SJSA1 (cell line): ENCODE measurements at regions not wholly inside any gene's neighbourhood (a gene's known extent, or its start where the extent isn't known, plus 50 kb on each side); places are given as distances from the start of the nearest gene placed in this dataset.

Source experiments
- DNase-seq, 2 experiments: peaks; one replicate each; pipeline ENCODE4 v3.0.0-alpha.2; 2015 to 2020; ENCODE audit warnings: low spot score in 2 of 2, low read depth in 1 of 2
- H3K27ac ChIP-seq: fragments of 250-450 bp; sonication (Bioruptor Pico); 2 replicates; pipeline ENCODE4 v1.5.1; 2020; ENCODE audit warnings: mild to moderate bottlenecking, moderate library complexity
- H3K27me3 ChIP-seq: fragments of 250-450 bp; sonication (Bioruptor Pico); replicated peaks from 2 replicates; pipeline ENCODE4 v1.5.1; 2020; ENCODE audit warnings: mild to moderate bottlenecking, moderate library complexity
- H3K36me3 ChIP-seq: fragments of 250-450 bp; sonication (Bioruptor Pico); 2 replicates; pipeline ENCODE4 v1.5.1; 2020; ENCODE audit warnings: mild to moderate bottlenecking
- H3K4me1 ChIP-seq: fragments of 250-450 bp; sonication (Bioruptor Pico); replicated peaks from 2 replicates; pipeline ENCODE4 v1.6.1; 2021; ENCODE audit warnings: mild to moderate bottlenecking
- H3K4me3 ChIP-seq: fragments of 250-450 bp; sonication (Bioruptor Pico); 2 replicates; pipeline ENCODE4 v1.5.1; 2020; ENCODE audit warnings: mild to moderate bottlenecking
- H3K9me3 ChIP-seq: fragments of 250-450 bp; sonication (Bioruptor Pico); replicated peaks from 2 replicates; pipeline ENCODE4 v1.5.1; 2020; ENCODE audit warnings: mild to moderate bottlenecking

DNA sequence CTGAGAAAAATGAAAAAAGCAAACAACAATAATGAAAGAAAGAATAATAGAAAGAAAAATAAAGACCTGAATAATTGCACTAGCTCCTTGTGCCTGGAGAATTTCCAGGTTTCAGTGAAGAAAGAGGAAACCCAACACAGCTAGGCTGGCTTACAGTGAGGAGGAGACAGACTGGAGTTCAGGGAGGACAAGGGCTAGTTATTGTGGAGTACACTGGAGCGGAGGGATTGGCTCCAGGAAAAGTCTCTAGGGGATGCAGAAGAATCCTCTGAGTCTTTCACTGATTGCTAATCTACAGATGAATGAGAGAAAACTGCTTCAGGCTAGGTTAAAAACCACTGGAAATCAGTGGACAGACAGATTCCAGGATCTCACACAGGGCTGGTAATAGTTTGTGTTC is 163.6 kb upstream of the RBMS1 start:
- no peak for DNase-seq
- H3K36me3 ChIP-seq, result no peaks in the 10 kb centered on the region
- H3K4me3 ChIP-seq, result no peak overlapping the region
- H3K27ac ChIP-seq, result no peak overlapping the region
- no peaks in the 10 kb centered on the region for H3K9me3 ChIP-seq
- H3K4me1 ChIP-seq, result no peaks in the 10 kb centered on the region
- no peaks in the 10 kb centered on the region for H3K27me3 ChIP-seq

DNA sequence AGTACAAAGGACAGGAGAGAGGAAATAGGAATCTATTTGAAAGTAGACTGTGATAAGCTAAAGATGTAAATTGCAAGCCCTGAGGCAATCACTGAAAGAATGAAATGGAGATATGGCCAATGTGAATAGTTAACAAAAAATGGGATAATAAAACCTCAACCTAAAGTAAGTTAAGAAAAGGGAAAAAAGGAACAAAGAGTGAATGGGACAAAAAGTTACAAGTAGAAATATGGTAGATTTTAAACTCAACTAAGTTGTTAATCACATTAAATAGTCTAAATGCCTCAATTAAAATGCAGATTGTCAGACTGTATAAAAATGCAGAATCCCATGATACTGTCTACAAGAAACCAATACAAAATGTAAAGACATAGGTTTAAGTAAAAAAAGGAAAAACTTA is 165.2 kb upstream of the RBMS1 start:
- Histone ChIP-seq H3K27me3 (no peaks in the 10 kb centered on the region), H3K27ac (no peak overlapping the region), H3K36me3 (no peaks in the 10 kb centered on the region)

DNA sequence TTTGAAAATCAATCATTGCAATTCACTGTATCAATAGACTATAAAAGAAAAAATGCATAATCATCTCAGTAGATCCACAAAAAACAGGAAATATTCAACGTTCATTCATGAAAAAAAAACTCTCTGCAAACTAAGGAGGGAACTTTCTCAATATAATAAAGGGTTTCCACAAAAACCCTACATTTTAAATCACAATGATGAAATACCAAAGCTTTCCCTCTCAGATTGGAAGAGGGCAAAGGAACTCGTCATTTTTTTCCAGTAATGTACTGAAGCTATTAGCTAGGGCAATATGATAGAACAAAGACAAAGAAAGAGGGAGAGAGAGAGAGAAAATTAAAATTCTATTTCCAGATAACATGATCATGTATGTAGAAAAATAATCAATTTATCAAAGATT is 167.1 kb upstream of the RBMS1 start:
- H3K4me1 ChIP-seq, result peaks cover 2% of the 10 kb centered on the region

More for the DNA sequence above, 165.2 kb upstream of the RBMS1 start:
- no peak overlapping the region for H3K4me3 ChIP-seq
- H3K9me3 ChIP-seq, result no peaks in the 10 kb centered on the region
- no peak for DNase-seq
- no peaks in the 10 kb centered on the region for H3K4me1 ChIP-seq

DNA sequence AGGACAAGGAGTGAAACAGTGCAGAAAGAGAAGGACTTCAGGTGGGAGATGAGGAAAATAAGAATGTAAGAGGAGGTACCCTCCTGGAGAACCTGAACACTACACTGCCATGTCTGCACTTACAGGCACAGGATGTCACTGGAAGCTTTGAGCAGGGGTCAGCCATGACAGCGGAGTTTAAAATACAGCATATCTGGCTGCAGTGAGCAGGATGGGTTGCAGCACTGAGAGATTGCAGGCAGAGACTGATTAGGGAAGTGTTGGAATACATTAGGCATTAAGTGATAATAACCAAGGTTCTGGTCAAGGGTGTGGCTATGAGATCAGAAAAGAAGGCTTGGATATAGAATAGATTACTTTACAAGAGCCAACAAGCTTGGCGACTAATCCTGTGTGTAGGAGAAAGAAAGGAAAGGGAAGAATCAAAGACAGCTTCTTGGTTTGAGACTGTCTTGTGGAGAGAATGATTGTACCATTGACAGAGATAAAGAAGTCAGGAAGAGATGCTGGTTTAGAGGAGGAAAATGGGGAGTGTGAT is 171.1 kb upstream of the RBMS1 start:
- H3K36me3 ChIP-seq, result no peaks in the 10 kb centered on the region
- no peaks in the 10 kb centered on the region for H3K27me3 ChIP-seq
- no peak overlapping the region for H3K27ac ChIP-seq
- H3K9me3 ChIP-seq, result no peaks in the 10 kb centered on the region
- peaks cover 25% of the 10 kb centered on the region for H3K4me1 ChIP-seq
- DNase-seq, result no peak
- no peak overlapping the region for H3K4me3 ChIP-seq

More for the DNA sequence above, 167.1 kb upstream of the RBMS1 start:
- DNase-seq, result no peak
- H3K27me3 ChIP-seq, result no peaks in the 10 kb centered on the region
- H3K36me3 ChIP-seq, result no peaks in the 10 kb centered on the region
- no peak overlapping the region for H3K27ac ChIP-seq
- no peak overlapping the region for H3K4me3 ChIP-seq
- H3K9me3 ChIP-seq, result no peaks in the 10 kb centered on the region

DNA sequence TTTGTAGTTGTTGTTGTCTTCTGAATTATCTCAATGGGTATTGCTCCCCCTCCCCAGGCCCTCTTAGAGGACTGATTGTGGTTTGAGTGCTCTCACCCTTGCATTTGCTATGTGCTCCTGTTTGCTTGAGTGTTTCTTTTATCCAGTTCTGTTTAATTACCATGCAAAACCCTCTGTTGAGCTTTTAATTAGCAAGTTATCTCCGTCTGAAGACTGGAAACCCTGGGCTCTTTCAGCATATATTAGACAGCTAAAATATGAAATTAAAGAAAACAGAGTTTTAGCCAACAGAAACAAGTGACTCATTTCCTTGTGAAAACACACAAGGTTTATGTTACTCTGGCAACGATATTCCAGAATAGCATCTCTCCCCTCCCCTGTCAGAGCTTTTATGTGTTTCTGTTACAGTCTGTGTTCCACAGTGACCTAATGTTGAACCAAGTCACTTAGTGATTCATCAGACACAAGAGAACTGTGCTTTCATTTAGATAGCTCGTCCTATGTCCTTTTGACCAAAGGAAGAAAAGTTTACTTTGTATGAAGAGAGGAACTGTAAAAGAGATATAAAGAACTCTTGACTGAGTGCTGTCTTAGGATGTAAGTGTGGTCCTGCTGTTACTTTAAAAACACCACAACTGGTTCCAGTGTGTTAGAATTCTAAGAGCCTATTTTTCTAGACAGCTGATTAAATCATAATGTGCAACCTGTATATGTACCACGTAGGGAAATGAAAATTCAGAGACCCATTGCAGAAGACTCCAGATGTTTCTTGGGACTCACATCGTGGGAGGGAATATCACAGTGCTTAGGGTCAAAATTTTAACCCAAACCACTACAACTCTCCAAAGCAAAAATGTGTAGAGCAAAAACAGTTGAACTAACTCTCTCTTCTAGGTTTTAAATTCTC is 172.8 kb upstream of the RBMS1 start:
- peaks cover 25% of the 10 kb centered on the region for H3K4me1 ChIP-seq
- H3K36me3 ChIP-seq, result no peaks in the 10 kb centered on the region
- H3K27me3 ChIP-seq, result no peaks in the 10 kb centered on the region
- peak; percentile 57 to 89 for DNase-seq
- H3K27ac ChIP-seq, result peak overlapping the region; percentile 90
- no peaks in the 10 kb centered on the region for H3K9me3 ChIP-seq
- no peak overlapping the region for H3K4me3 ChIP-seq

DNA sequence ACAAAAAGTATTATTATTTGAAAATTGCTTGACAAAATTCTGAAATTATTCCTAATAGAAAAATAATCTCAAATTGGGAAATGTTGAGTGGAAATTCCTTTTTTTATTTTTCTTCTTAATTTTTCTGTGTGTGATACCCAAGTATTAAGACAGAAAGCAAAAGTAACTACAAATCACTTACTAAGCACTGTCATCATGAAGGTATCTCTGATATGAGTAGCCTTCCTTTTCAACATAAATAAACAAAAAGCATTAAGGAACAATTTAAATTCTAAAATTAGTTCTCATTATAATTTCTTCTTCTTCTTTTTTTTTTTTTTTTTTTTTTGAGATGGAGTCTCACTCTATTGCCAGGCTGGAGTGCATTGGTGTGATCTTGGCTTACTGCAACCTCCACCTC is 174.2 kb upstream of the RBMS1 start:
- peaks cover 25% of the 10 kb centered on the region for H3K4me1 ChIP-seq
- no peak overlapping the region for H3K4me3 ChIP-seq
- DNase-seq, result no peak
- no peaks in the 10 kb centered on the region for H3K27me3 ChIP-seq
- no peaks in the 10 kb centered on the region for H3K9me3 ChIP-seq
- H3K36me3 ChIP-seq, result no peaks in the 10 kb centered on the region
- H3K27ac ChIP-seq, result no peak overlapping the region

DNA sequence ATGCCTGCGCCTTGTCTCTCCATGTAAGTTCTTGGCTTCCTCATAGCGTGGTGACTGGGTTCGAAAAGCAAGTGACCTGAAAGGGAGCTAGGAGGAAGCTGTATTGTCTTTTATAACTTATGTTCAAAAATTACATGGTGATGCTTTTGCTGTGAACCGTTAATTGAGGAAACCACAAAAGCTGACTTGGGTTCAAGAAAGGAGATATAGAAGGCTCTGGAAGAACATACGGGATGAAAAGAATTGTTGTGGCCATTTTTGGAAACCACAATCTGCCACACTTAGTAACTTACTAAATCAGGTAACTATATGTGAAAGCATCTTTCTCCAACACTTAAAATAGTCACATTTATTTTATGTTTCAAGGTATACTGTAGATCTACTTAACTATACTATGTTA is 177.0 kb upstream of the RBMS1 start:
- Histone ChIP-seq H3K9me3 (no peaks in the 10 kb centered on the region), H3K4me3 (no peak overlapping the region), H3K27ac (no peak overlapping the region), H3K4me1 (peaks cover 24% of the 10 kb centered on the region), H3K27me3 (no peaks in the 10 kb centered on the region), H3K36me3 (no peaks in the 10 kb centered on the region)
- no peak for DNase-seq

DNA sequence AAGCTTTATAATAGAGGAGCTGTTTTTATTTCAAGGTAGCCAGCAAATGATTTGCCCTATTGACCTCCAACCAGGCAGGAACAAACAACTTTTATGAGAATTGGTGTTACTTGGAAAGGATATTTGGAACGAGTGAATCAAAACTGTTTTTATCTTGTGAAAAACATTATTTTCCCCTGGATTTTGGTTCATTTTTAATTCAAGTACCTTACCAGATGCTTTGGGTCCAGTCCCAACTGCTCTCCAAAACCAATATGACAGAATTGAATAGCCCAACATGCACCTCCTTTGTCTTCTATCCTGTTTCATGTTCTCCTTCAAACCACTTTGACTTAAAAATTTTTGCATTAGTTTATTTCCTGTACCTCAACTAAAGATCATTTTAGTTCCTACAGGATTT is 178.6 kb upstream of the RBMS1 start:
- no peak for DNase-seq
- Histone ChIP-seq H3K4me1 (peaks cover 10% of the 10 kb centered on the region), H3K4me3 (no peak overlapping the region), H3K27me3 (no peaks in the 10 kb centered on the region), H3K36me3 (no peaks in the 10 kb centered on the region), H3K9me3 (no peaks in the 10 kb centered on the region), H3K27ac (no peak overlapping the region)

DNA sequence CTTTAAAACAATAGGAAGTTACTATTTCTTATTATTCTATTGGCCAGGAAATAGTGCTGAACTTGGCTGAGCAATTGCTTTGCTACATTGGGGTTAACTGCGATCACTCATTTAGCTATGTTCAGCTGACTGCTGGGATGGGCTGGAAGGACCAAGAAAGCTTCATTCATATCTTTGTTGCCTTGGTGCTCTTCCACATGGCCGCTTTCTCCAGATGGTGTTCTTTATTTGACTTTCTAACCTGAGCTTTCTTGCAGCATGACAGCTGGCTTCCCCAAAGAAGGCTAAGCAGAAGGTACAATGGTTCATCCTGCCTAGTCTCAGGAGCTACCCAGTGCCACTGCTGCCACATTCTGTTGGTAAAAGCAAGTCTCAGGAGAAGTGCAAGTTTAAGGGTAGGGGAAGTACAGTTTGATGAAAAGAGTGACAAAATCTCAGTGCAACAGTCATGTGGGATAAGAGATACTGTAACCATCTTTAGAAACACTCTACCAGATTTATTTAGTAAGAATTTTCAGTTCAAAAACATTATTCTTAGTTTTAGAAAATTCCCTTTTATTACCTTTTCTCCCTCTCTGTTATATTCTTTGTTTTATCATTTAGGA is 180.6 kb upstream of the RBMS1 start:
- no peak for DNase-seq
- H3K4me1 ChIP-seq, result no peaks in the 10 kb centered on the region
- H3K4me3 ChIP-seq, result no peak overlapping the region
- no peaks in the 10 kb centered on the region for H3K36me3 ChIP-seq
- no peak overlapping the region for H3K27ac ChIP-seq
- H3K27me3 ChIP-seq, result no peaks in the 10 kb centered on the region
- H3K9me3 ChIP-seq, result no peaks in the 10 kb centered on the region

DNA sequence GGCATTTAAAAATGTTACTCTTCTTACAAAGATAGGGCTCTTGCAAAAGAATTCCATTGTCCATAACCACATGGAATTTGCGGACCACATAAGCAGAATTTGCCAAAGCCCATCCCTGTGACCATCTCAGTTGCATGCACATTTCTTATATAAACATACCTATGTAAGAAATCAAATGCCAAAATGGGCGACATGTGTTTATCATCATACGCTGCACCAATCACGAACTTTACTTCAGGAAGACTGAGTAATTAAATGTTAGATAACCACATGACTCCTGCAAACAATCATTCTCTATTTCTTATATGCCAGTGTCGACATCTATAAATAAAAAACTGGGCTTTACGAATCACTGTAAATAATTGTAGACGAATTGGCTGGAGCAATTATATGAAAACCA is 186.1 kb upstream of the RBMS1 start:
- no peaks in the 10 kb centered on the region; the same call in 1 of the 2 replicates for H3K4me1 ChIP-seq
- H3K27me3 ChIP-seq, result no peaks in the 10 kb centered on the region
- H3K36me3 ChIP-seq, result no peaks in the 10 kb centered on the region
- no peak for DNase-seq
- no peak overlapping the region for H3K27ac ChIP-seq
- no peak overlapping the region for H3K4me3 ChIP-seq
- no peaks in the 10 kb centered on the region for H3K9me3 ChIP-seq

DNA sequence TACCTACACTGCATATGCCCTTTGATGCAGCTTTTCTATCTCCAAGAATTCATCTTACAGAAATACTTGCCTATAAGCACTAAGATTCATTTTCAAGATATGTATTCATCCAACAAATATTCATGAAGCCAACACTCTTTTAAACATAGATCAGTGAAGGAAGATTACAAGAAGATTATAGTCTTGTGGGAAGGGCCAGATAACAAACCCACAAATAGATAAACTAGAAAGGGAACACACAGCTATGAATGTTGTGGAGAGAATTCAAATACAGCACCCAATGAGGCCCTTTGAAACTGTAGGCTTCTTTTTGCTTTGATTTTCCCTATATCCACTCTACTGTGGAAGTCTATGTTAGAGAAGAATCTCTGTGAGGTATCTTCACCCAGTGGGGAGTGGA is 186.7 kb upstream of the RBMS1 start:
- DNase-seq, result no peak
- no peaks in the 10 kb centered on the region; the same call in 1 of the 2 replicates for H3K4me1 ChIP-seq
- no peak overlapping the region for H3K4me3 ChIP-seq
- no peaks in the 10 kb centered on the region for H3K9me3 ChIP-seq
- no peak overlapping the region for H3K27ac ChIP-seq
- no peaks in the 10 kb centered on the region for H3K27me3 ChIP-seq
- H3K36me3 ChIP-seq, result no peaks in the 10 kb centered on the region

DNA sequence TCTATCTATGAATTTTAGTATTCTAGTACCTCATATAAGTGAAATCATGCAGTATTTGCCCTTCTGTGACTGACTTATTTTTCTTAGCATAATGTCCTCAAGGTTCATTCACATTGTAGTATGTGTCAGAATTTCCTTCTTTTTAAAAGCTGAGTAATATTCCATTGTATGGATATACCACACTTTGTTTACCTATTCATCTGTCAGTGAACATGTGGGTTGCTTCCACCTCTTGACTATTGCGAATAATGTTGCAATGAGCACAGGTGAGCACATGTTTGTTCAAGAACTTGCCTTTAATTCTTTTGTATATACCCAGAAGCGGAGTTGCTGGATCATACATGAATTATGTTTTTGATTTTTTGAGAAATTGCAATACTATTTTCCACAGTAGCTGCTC is 187.4 kb upstream of the RBMS1 start:
- H3K36me3 ChIP-seq, result no peaks in the 10 kb centered on the region
- no peaks in the 10 kb centered on the region for H3K27me3 ChIP-seq
- H3K9me3 ChIP-seq, result no peaks in the 10 kb centered on the region

DNA sequence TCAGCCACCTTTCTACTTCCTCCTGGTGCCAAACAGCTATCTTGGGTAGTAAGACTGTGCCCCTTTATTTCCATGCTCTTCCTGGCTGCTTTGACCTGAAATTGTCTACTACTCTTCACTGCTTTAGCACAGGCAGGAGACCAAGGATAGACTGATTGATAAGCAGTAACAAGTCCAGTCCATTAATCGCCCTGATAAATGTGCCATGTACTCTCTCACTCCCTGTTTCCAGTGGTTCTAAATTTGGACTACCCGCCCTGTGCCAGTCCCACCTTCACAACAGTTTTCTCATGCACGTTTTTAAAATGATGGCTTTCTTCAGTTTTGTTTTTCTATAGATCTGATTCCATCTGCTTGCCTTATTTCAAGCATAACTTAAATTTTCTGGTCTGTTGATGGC is 189.6 kb upstream of the RBMS1 start:
- no peak for DNase-seq
- Histone ChIP-seq H3K27ac (no peak overlapping the region), H3K36me3 (no peaks in the 10 kb centered on the region), H3K27me3 (no peaks in the 10 kb centered on the region), H3K9me3 (no peaks in the 10 kb centered on the region), H3K4me1 (no peaks in the 10 kb centered on the region; the same call in 1 of the 2 replicates), H3K4me3 (no peak overlapping the region)

More for the DNA sequence above, 187.4 kb upstream of the RBMS1 start:
- H3K4me1 ChIP-seq, result no peaks in the 10 kb centered on the region; the same call in 1 of the 2 replicates
- DNase-seq, result no peak
- H3K4me3 ChIP-seq, result no peak overlapping the region
- H3K27ac ChIP-seq, result no peak overlapping the region

DNA sequence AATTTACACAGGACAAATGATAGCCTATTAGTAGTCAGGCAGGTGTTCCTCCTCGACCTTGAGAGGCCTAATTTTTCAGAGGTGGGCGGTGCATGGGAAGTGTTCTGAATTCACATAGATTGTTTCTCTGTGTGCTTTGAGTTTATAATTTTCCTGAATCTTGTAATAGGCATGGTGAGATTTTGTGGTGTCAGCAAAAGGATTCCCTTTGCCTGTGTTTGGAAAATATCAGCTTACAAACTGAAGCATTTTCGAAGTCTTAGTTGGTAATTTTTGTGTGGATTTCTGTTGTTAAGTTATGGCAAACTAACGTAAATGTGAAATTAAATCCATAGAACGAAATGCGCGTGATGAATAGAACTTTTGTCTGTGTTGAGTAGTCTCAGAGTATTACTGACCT is 194.0 kb upstream of the RBMS1 start:
- Histone ChIP-seq H3K4me1 (no peaks in the 10 kb centered on the region), H3K27me3 (no peaks in the 10 kb centered on the region), H3K4me3 (no peak overlapping the region), H3K9me3 (no peaks in the 10 kb centered on the region), H3K36me3 (no peaks in the 10 kb centered on the region), H3K27ac (no peak overlapping the region)
- DNase-seq, result no peak
